DMS 273 (cell line): ENCODE measurements at regions not wholly inside any gene's neighbourhood (a gene's known extent, or its start where the extent isn't known, plus 50 kb on each side); places are given as distances from the start of the nearest gene placed in this dataset.
A peak's percentile ranks its signal among the peaks of the same experiment; 100 is the strongest.

Source experiments
- DNase-seq: peaks from one replicate; lab custom pipeline; 2025; ENCODE audit not compliant: unreplicated experiment; lab: John Stamatoyannopoulos, UW

- DNase-seq = no peak
Measured at GRCh38 chr6:110538416-110539160, 62.2 kb upstream of the SLC22A16 start.

- peak; percentile 7 for DNase-seq
Measured at GRCh38 chr6:110537208-110538123, 61.1 kb upstream of the SLC22A16 start.

DNA sequence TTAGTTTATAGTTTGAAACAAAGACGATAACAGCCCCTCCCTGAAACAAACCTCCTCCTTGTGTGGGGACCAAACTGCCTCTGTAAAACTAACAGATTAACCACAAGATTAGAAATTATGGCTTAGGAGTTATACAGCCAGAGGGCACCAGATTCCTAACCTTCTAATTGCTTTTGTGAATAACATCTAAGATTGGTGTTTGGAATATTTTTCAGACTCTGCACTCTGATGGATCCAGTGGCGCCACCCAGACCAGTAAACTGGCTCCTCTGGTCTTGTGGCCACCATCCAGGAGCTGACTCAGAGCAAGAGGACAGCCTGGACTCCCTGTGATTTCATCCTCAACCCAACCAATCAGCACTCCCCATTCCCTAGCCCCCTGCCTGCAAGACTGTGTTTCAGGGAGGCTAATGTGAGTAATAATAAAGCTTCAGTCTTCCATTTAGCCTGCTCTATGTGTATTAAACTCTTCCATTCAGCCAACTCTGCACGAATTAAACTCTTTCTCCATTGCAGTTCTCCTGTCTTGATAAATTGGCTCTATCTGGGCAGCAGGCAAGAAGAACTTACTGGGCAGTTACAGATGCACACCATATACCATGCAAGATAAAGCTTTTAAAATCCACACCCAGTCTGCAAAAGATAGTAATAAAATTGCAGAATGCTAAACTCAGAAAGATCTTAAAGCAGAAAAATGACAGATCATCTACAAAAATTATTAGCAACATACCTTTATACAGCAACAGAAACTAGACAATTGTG lies 58.5 kb upstream of the SLC22A16 start:
- no peak for DNase-seq

- DNase-seq = no peak
Measured at GRCh38 chr6:110532431-110532830, 56.0 kb upstream of the SLC22A16 start.

DNA sequence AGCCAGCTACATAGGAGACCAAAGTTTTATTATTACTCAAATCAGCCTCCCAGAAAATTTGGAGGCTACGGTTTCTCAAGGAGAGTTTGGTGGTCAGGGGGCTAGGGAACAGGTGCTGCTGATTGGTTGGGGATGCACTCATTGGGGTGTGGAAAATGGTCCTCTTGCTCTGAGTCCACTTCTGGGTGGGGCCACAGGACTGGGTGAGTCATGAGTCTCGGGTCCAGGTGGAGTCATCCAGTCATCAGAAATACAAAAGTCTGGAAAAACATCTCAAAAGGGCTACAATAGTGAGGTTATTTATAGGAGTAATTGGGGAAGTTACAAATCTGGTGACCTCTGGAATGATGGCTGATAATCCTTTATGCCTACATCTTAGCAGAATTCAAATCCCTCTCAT lies 54.3 kb upstream of the SLC22A16 start:
- DNase-seq = no peak

GRCh38 chr6:110529907-110530306 lies 53.5 kb upstream of the SLC22A16 start:
- no peak for DNase-seq

DNA sequence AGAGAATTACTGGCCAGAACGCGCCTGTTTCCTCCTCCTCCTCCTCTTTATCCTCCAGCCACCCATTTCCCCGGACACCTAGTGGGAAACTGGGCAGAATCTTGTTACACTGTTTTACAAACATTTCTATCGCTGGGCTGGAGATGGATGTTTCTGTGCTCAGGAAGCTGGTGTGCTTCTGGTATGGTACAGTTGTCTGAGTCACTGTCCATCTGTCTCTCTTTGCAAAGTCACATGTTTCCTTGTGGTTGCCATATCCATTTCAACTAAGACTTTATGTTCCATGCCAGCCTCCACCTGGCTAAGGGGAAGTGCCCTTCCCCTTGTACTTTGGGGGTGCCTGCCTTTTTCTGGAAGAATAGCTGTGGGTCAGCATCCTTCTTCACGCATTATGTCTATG lies 52.9 kb upstream of the SLC22A16 start:
- DNase-seq = peak; percentile 59

- DNase-seq = no peak
Measured at GRCh38 chr6:110528930-110529325, 52.5 kb upstream of the SLC22A16 start.

- peak; percentile 84 for DNase-seq
Measured at GRCh38 chr6:110528101-110528929, 51.9 kb upstream of the SLC22A16 start.

DNA sequence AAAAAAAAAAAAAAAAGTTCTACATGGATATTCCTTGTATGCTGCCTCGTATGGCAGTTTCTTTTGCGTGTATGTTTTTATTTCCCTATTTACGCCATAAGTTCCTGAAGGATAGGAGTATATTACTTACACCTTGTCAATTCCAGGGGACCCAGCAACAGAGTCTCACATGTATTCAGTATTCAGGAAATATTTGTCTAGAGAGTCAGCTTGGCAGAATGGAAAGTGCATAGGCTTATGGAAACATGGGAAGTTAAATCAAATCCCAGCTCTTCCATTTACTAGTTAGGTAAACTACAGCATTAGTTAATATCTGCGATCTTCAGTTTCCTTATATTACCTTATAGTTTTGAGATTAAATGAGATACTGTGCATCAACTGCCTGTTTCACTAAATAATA lies 51.1 kb upstream of the SLC22A16 start:
- no peak for DNase-seq

GRCh38 chr6:110526726-110527125 lies 50.3 kb upstream of the SLC22A16 start:
- no peak for DNase-seq
